ENCODE measurements at regions not wholly inside any gene's neighbourhood (a gene's known extent, or its start where the extent isn't known, plus 50 kb on each side); places are given as distances from the start of the nearest gene placed in this dataset.

- TF ChIP-seq, protein P1, sequence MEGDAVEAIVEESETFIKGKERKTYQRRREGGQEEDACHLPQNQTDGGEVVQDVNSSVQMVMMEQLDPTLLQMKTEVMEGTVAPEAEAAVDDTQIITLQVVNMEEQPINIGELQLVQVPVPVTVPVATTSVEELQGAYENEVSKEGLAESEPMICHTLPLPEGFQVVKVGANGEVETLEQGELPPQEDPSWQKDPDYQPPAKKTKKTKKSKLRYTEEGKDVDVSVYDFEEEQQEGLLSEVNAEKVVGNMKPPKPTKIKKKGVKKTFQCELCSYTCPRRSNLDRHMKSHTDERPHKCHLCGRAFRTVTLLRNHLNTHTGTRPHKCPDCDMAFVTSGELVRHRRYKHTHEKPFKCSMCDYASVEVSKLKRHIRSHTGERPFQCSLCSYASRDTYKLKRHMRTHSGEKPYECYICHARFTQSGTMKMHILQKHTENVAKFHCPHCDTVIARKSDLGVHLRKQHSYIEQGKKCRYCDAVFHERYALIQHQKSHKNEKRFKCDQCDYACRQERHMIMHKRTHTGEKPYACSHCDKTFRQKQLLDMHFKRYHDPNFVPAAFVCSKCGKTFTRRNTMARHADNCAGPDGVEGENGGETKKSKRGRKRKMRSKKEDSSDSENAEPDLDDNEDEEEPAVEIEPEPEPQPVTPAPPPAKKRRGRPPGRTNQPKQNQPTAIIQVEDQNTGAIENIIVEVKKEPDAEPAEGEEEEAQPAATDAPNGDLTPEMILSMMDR (conservative IDR thresholded peaks at IDR 0.05; ENCODE audit: low read length) = no peak
- no peak for TF ChIP-seq EZH2phosphoT487 (IDR thresholded peaks at IDR 0.05; ENCODE audit: borderline replicate concordance)
Observed at GRCh38 chr7:138235207-138235606, 158.9 kb downstream of the AKR1D1 start.
